ENCODE measurements at regions not wholly inside any gene's neighbourhood (a gene's known extent, or its start where the extent isn't known, plus 50 kb on each side); places are given as distances from the start of the nearest gene placed in this dataset.

- no peak overlapping the region for H3K27ac ChIP-seq (ENCODE audit: low read depth, low read length, poor library complexity, severe bottlenecking)
- H3K4me3 ChIP-seq (ENCODE audit: low read depth, low read length, poor library complexity, severe bottlenecking), result no peak overlapping the region
- H3K4me1 ChIP-seq (ENCODE audit: insufficient read depth, low read length, poor library complexity, severe bottlenecking), result peaks cover 6% of the 10 kb centered on the region
- DNase-seq (ENCODE audit: low spot score), result no peak
- no peaks in the 10 kb centered on the region for H3K9me3 ChIP-seq (ENCODE audit: low read depth, low read length, poor library complexity, severe bottlenecking)
- CTCF ChIA-PET, result no interaction called here
- no TSS peak for BruUV-seq (replicated peaks)
- intact Hi-C loops (cut with micrococcal nuclease; ENCODE audit: unreplicated experiment), result no loop called here
- POLR2A ChIA-PET (ENCODE audit: low non-redundant PET), result interaction anchor here (0.7 kb wide), 1 partner anchor 973 kb away, joined by 3 read pairs; no protein-coding TSS in a partner anchor
- peaks cover 7% of the 10 kb centered on the region for H3K27me3 ChIP-seq (replicated peaks; ENCODE audit: insufficient read depth, low read depth, low read length, poor library complexity)
- H3K36me3 ChIP-seq (ENCODE audit: insufficient read depth, low read length, poor library complexity, severe bottlenecking), result no peaks in the 10 kb centered on the region
- TF ChIP-seq EZH2 (IDR thresholded peaks at IDR 0.05; ENCODE audit: borderline replicate concordance, low read depth, low read length, poor library complexity, severe bottlenecking), result no peak
- no peak for TF ChIP-seq CTCF (conservative IDR thresholded peaks at IDR 0.05; ENCODE audit: low read depth, low read length)
These were observed 411.4 kb downstream of the LIG4 start for GRCh38 chr13:107803822-107804495.

GRCh38 chr13:107801621-107802020, 413.7 kb downstream of the LIG4 start:
- H3K4me1 ChIP-seq (ENCODE audit: insufficient read depth, low read length, poor library complexity, severe bottlenecking), result peaks cover 6% of the 10 kb centered on the region
- peaks cover 7% of the 10 kb centered on the region for H3K27me3 ChIP-seq (replicated peaks; ENCODE audit: insufficient read depth, low read depth, low read length, poor library complexity)
- H3K9me3 ChIP-seq (ENCODE audit: low read depth, low read length, poor library complexity, severe bottlenecking), result no peaks in the 10 kb centered on the region
- intact Hi-C loops (cut with micrococcal nuclease; ENCODE audit: unreplicated experiment), result no loop called here
- DNase-seq (ENCODE audit: low spot score), result no peak
- no peaks in the 10 kb centered on the region for H3K36me3 ChIP-seq (ENCODE audit: insufficient read depth, low read length, poor library complexity, severe bottlenecking)
- no peak for TF ChIP-seq CTCF (conservative IDR thresholded peaks at IDR 0.05; ENCODE audit: low read depth, low read length)
- TF ChIP-seq EZH2 (IDR thresholded peaks at IDR 0.05; ENCODE audit: borderline replicate concordance, low read depth, low read length, poor library complexity, severe bottlenecking), result no peak
- ChIA-PET POLR2A (ENCODE audit: low non-redundant PET) (no interaction called here), CTCF (no interaction called here)
- H3K4me3 ChIP-seq (ENCODE audit: low read depth, low read length, poor library complexity, severe bottlenecking), result no peak overlapping the region
- H3K27ac ChIP-seq (ENCODE audit: low read depth, low read length, poor library complexity, severe bottlenecking), result no peak overlapping the region
- no TSS peak for BruUV-seq (replicated peaks)

- Histone ChIP-seq H3K4me1 (ENCODE audit: insufficient read depth, low read length, poor library complexity, severe bottlenecking) (peaks cover 6% of the 10 kb centered on the region), H3K9me3 (ENCODE audit: low read depth, low read length, poor library complexity, severe bottlenecking) (no peaks in the 10 kb centered on the region), H3K4me3 (ENCODE audit: low read depth, low read length, poor library complexity, severe bottlenecking) (peak overlapping the region; percentile 6), H3K36me3 (ENCODE audit: insufficient read depth, low read length, poor library complexity, severe bottlenecking) (no peaks in the 10 kb centered on the region), H3K27ac (ENCODE audit: low read depth, low read length, poor library complexity, severe bottlenecking) (no peak overlapping the region), H3K27me3 (replicated peaks; ENCODE audit: insufficient read depth, low read depth, low read length, poor library complexity) (peaks cover 7% of the 10 kb centered on the region)
- intact Hi-C loops (cut with micrococcal nuclease; ENCODE audit: unreplicated experiment), result no loop called here
- ChIA-PET CTCF (no interaction called here), POLR2A (ENCODE audit: low non-redundant PET) (no interaction called here)
- peak; percentile 38 for DNase-seq (ENCODE audit: low spot score)
- no TSS peak for BruUV-seq (replicated peaks)
- TF ChIP-seq CTCF (conservative IDR thresholded peaks at IDR 0.05; ENCODE audit: low read depth, low read length) (no peak), EZH2 (IDR thresholded peaks at IDR 0.05; ENCODE audit: borderline replicate concordance, low read depth, low read length, poor library complexity, severe bottlenecking) (no peak)
These were observed 416.3 kb downstream of the LIG4 start for GRCh38 chr13:107799001-107799400.

Measured in A673 (cell line).